CD4-positive, alpha-beta T cell treated with Interferon gamma for 1 hour (primary cell): ENCODE measurements at regions not wholly inside any gene's neighbourhood (a gene's known extent, or its start where the extent isn't known, plus 50 kb on each side); places are given as distances from the start of the nearest gene placed in this dataset.

Experiments used
- DNase-seq: peaks from one replicate; pipeline ENCODE4 v3.0.0-alpha.2; 2020

- no peak for DNase-seq
Measured at GRCh38 chr7:94239661-94240234, 154.9 kb upstream of the COL1A2 start.

- DNase-seq, result no peak
Measured at GRCh38 chr7:94240902-94241301, 153.8 kb upstream of the COL1A2 start.

GRCh38 chr7:94241402-94241925 lies 153.2 kb upstream of the COL1A2 start:
- no peak for DNase-seq

- DNase-seq, result no peak
Measured at GRCh38 chr7:94243066-94243711, 151.5 kb upstream of the COL1A2 start.

GRCh38 chr7:94244760-94245159 lies 149.9 kb upstream of the COL1A2 start:
- no peak for DNase-seq

- no peak for DNase-seq
Measured at GRCh38 chr7:94245500-94245899, 149.2 kb upstream of the COL1A2 start.

- no peak for DNase-seq
Measured at GRCh38 chr7:94247970-94248369, 146.7 kb upstream of the COL1A2 start.

GRCh38 chr7:94249631-94250030 lies 145.1 kb upstream of the COL1A2 start:
- DNase-seq, result no peak

- DNase-seq, result no peak
Measured at GRCh38 chr7:94250124-94250523, 144.6 kb upstream of the COL1A2 start.

GRCh38 chr7:94250987-94251386 lies 143.7 kb upstream of the COL1A2 start:
- no peak for DNase-seq

GRCh38 chr7:94252124-94252523 lies 142.6 kb upstream of the COL1A2 start:
- DNase-seq, result no peak

GRCh38 chr7:94252971-94253370 lies 141.7 kb upstream of the COL1A2 start:
- no peak for DNase-seq

- DNase-seq, result no peak
Measured at GRCh38 chr7:94253686-94254085, 141.0 kb upstream of the COL1A2 start.

- DNase-seq, result no peak
Measured at GRCh38 chr7:94258418-94259300, 136.0 kb upstream of the COL1A2 start.

GRCh38 chr7:94261067-94261466 lies 133.6 kb upstream of the COL1A2 start:
- no peak for DNase-seq

GRCh38 chr7:94264756-94265155 lies 129.9 kb upstream of the COL1A2 start:
- no peak for DNase-seq

- DNase-seq, result no peak
Measured at GRCh38 chr7:94265456-94265855, 129.2 kb upstream of the COL1A2 start.

GRCh38 chr7:94266238-94266644 lies 128.5 kb upstream of the COL1A2 start:
- no peak for DNase-seq

GRCh38 chr7:94270772-94271171 lies 123.9 kb upstream of the COL1A2 start:
- no peak for DNase-seq

- no peak for DNase-seq
Measured at GRCh38 chr7:94272821-94273583, 121.7 kb upstream of the COL1A2 start.

GRCh38 chr7:94274828-94275227 lies 119.9 kb upstream of the COL1A2 start:
- DNase-seq, result no peak

GRCh38 chr7:94276027-94276426 lies 118.7 kb upstream of the COL1A2 start:
- DNase-seq, result no peak

- DNase-seq, result no peak
Measured at GRCh38 chr7:94276795-94277194, 117.9 kb upstream of the COL1A2 start.
